ENCODE measurements at regions not wholly inside any gene's neighbourhood (a gene's known extent, or its start where the extent isn't known, plus 50 kb on each side); places are given as distances from the start of the nearest gene placed in this dataset.
"Not testable (repeated sequence)": the region's sequence is repeated elsewhere in the genome, so short reads cannot be mapped to it uniquely, and the experiment has no call there.

DNA sequence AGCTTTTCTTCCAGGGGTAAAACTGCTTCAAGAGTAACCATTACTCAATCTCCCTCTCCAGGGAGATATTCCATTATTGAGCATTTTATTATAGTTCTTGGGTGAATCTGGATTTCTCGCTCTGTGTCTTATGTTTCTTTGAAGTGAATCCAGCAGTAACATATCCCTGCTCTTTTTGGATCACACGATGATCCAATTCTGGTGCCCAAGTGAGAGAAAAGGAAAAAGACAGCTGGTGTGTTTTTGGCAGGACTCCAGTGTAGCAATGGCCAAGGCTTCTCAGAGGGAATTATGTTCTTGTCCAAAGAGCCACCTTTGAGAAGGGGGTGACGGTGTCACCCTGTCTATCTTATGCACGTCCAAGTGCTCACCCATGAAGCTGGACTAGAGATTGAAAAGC, 140.3 kb upstream of the ERRFI1 start:
- no peak for DNase-seq

DNA sequence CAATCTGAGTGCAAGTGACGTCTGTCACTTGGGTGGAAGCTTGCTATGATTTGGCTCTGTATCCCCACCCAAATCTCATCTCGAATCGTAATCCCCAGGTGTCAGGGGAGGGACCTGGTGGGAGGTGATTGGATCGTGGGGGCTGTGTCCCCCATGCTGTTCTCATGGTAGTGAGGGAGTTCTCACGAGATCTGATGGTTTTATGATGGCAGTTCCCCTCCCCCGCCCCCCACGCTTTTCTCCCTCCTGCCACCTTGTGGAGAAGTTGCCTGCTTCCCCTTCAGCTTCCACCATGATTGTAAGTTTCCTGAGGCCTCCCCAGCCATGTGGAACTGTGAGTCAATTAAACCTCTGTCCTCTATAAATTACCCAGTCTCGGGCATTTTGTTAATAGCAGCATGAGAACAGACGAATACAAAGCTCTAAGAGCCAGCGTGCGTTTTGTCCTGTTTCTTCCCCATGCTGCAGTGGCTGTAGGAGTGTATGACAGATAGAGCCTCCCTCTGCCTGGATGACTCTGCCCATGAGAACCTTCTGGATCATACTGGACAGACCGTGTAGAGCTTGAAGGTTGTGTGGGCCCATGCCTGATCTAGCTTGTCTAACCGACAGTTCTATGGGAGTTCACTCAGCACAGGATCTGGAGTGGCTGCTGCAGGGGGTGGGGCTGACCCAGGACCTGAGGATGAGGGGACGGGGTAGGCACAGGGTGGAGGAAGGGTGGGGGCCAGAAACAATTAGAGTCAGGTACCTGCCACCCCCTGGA, 139.7 kb upstream of the ERRFI1 start:
- no peak for DNase-seq

DNA sequence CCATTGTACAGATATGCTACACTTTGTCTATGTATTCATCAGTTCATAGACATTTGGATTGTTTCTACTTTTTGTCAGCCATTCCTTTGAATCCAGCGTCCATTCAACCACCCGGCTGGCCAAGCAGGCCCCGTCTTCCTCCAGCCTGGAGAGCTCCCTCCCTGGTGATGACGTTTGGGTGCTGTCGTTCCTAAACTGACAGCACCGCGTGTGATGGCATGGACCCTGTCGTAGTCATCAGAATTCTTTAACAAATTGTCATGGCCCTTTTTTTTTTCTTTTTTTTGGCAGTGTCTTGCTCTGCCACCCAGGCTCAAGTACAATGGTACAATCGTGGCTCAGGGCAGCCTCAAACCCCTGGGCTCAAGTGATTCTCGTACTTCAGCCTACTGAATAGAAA, 138.6 kb upstream of the ERRFI1 start:
- DNase-seq, result no peak

DNA sequence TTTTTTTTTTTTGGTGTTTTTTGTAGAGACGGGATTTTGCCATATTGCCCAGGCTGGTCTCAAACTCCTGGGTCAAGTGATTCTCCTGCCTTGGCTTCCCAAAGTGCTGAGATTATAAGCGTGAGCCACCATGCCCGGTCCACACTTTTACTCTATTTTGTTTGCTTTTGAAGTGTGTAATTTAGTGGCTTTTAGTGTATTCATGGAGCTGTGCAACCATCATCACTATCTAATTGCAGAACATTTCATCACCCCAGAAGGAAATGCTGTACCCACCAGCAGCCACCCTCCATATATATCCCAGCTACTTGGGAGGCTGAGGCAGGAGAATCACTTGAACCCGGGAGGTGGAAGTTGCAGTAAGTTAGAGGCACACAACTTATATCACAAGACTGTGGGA, 136.9 kb upstream of the ERRFI1 start:
- DNase-seq, result no peak

DNA sequence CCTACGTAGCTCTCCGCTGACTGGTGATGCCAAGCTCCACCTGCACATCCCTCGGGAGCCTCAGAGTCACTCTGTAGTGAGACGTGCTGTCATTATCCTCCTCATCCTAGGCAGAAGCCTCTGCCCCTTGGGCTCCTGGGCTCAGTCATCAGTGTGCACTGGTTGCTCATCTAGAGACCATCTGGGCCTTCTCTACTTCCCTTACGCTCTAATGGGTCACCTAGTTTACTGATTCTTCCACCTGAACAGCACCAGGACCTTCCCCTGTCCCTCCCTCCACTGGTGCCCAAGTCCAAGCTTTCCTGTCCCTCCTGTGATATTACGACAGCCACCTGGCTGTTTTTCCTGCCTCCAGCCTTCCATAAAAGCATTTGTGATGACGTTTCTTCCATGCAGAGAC, 136.1 kb upstream of the ERRFI1 start:
- DNase-seq, result no peak

DNA sequence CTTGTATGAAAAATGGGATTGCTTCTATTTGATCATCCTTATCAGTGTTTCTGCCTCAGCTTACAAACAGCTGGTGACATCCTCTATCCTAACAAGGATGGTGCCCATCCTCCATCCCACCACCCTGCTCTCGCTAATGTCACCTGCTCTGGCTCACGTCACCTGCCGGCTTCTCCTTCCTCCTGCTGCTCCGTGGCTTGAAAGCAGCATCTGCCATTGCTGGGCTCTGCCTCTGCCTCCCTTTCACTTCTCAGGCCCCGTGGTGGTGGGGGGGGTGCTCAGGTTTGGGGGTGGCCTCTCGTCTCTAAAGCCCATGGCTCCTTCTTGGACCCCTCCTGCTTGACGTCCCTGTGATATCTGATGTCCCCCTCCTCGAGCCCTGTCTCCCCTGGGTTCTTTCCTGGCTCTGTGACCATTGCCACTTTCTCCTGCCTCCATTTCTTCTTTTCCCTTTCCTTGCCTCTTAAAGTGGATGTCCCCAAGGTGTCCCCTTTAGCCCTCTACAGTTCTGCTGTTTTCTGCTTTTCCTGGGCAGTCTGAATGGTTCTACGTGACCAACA, 135.5 kb upstream of the ERRFI1 start:
- no peak for DNase-seq

DNA sequence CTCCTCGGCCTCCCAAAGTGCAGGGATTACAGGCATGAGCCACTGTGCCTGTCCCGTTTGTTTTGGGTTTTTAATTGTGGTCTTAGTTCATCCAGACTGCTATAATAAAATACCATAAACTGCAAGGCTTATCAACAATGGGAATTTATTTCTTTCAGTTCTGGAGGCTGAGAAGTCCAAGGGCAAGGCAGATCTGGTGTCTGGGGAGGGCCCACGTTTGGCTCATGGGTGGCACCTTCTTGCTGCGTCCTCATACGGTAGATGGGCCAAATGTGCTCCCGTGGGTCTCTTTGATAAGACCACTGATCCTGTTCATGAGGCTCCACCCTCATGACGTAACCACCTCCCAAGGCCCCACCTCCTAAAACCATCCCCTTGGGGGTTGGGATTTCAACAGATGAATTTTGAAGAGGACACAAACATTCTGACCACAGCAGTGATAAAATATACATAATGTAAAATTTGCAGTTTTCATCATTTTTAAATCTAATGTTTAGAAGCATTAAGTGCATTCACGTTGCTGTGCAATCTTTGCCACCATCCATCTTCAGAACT, 133.4 kb upstream of the ERRFI1 start:
- no peak for DNase-seq

DNA sequence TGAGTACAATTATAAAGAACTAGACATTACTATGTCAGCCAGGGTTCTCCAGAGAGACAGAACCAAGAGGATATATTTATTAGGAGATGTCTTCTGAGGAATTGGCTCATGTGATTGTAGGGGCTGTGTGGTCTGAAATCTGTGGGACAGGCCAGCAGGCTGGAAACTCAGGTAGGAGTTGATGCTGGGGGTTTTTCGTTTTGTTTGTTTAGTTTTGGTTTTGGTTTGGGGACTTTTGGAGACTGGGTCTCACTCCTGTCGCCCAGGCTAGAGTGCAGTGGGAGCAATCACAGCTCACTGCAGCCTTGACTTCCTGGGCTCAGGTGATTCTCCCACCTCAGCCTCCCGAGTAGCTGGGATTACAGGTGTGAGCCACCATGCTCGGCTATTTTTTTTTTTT, 132.9 kb upstream of the ERRFI1 start:
- no peak for DNase-seq

DNA sequence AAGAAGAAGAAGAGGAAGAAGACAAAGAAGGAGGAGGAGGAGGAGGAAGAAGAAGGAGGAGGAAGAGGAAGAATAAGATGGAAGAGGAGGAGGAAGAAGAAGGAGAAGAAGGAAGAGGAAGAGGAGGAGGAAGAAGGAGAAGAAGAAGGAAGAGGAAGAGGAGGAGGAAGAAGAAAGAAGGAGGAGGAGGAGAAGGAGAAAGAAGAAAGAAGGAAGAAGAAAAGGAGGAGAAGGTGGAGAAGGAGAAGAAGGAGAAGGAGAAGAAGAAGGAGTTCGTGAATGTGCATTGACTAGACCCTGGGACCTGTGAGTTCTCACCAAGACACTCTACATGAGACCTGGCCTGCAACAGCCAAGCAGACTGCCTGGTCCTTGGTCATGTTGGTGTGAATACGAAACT, 131.7 kb upstream of the ERRFI1 start:
- no peak for DNase-seq

DNA sequence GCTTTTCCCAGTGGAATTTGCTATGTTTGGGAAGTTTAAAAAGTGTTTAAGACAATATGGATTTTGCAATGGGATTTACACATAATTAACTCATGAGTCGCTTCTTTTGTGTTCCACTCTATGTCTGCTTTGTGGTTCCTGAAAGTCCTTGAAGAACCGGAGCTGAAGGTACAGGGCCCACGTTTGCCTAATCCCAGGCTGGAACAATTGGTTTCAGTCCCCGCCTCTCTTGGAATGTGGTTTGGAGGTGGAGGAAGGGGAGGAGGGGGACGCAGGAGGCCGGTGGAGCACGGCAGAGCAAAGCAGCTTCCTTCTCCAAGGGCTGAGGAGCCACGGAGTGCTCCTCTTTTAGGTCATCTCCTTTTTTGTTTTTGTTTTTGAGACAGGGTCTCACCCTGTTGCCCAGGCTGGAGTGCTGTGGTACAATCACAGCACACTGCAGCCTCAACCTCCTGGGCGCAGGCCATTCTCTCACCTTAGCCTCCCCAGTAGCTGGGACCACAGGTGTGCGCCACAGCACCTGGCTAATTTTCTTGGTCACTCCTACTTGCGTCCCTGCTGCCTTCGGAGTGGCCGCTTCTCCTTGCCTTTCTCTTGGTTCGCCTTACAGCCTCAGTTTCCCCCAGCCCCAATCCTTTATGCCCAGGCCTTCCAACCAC, 129.5 kb upstream of the ERRFI1 start:
- DNase-seq, result no peak

DNA sequence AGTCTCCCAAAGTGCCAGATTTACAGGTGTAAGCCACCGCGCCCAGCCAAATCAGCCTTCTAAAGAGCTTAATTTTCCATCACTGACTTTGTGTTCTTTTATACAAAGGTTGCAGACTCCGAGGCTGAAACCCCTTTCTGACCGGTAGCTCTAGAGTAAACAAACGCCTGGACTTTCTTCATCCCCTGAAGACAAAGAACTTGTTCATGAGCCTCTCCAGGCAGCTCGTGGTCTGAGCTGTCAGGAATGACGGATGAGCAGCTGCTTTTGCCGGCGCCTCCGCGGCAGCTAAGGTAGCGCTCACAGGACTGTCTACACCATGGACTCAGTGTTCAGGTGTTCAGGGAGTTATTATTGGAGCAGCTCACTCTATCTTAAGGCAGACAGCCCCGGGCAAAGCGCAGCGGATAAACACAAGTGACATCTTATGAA, 128.5 kb upstream of the ERRFI1 start:
- no peak for DNase-seq

DNA sequence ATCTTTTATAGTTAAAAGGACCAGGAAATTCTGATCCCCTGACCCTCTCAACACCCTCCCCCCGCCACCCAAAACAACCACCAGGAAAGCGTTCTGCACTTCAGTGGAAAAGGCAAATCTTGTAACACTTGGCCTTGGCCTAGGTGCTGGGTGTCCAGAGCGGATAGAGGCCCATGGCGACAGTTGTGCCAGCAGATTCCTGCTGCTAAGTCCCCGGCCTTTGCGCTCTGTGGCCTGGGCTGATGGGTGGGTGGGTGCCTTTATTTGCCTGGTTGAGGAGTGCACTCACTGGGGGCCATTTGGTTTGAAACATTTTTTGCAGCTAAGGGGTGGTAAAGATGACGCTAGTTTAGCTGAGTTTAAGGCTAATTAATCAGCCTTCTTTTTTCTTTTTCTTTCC, 127.9 kb upstream of the ERRFI1 start:
- DNase-seq, result no peak

DNA sequence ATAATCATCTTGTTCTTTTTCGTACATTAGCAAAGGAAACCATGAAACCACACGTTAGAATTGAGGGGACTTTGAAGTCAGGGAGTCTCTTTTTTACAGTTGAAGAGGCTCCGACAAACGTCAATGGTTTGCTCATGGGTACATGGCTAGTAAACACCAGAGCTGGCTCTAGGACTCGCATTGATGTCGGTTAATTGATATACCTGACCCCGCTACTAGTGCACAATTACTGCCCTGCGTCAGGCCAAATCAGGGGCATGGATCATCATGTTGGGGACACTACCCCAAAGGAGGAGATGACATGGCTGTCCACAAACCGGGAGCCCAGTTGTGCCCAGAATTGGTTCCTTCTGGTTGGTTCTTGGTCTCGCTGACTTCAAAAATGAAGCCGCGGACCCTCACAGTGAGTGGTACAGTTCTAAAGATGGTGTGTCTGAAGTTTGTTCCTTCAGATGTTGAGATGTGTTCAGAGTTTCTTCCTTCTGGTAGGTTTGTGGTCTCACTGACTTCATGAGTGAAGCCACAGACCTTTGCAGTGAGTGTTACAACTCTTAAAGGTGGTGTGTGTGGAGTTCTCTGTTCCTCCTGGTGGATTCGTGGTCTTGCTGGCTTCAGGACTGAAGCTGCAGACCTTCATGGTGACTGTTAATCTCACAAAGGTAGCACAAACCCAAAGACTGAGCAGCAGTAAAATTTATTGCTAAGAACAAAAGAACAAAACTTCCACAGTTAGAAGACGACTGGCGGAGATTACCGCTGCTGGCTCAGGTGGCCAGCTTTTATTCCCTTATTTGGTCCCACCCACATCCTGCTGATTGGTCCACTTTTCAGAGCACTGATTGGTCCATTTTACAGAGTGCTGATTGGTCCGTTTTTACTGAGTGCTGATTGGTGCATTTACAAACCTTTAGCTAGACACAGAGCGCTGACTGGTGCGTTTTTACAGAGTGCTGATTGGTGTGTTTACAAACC, 126.9 kb upstream of the ERRFI1 start:
- no peak for DNase-seq

DNA sequence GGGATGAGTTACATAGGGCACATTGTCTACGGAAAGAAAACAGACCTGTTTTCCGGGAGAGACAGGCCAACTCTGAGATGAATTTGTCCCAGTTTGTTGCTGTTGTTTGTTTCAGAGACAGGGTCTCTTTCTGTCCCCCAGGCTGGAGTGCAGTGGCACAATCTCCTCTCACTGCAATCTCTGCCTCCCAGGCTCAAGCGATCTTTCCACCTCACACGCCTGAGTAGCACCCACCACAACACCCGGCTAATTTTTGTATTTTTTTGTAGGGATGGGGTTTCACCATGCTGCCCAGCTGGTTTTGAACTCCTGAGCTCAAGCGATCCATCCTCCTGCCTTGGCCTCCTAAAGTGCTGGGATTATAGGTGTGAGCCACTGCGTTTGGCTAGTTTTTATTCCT, 125.5 kb upstream of the ERRFI1 start:
- no peak for DNase-seq

DNA sequence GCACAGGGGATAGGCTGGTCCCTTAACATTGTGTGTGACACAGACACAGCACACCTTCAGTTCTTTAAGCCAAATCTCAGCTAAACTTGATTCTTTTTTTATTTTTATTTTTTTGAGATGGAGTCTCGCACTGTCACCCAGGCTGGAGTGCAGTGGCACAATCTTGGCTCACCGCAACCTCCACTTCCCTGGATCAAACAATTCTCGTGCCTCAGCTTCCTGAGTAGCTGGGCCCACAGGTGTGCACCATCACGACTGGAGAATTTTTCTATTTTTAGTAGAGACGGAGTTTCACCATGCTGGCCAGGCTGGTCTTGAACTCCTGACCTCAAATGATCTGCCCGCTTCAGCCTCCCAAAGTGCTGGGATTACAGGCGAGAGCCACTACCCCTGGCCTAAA, 123.6 kb upstream of the ERRFI1 start:
- not testable (repeated sequence) for DNase-seq

DNA sequence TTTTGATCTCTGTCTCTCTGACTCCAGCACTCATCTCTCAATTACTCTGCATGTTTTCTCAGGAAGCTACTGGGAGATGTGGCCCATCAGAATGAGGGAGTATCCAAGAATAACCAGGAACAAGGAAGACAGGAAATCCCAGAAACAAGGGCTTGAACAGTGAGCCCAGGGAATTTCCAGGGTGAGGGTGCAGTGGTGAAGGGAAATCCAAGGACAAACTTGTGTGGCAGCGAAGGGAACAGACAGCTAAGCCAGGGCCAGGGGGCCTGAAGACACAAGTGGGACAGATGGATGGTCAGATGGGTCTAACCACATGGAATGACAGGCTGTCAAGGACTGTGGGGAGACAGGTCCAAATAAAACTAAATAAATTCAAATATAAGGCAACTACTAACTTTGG, 121.8 kb upstream of the ERRFI1 start:
- DNase-seq, result no peak

DNA sequence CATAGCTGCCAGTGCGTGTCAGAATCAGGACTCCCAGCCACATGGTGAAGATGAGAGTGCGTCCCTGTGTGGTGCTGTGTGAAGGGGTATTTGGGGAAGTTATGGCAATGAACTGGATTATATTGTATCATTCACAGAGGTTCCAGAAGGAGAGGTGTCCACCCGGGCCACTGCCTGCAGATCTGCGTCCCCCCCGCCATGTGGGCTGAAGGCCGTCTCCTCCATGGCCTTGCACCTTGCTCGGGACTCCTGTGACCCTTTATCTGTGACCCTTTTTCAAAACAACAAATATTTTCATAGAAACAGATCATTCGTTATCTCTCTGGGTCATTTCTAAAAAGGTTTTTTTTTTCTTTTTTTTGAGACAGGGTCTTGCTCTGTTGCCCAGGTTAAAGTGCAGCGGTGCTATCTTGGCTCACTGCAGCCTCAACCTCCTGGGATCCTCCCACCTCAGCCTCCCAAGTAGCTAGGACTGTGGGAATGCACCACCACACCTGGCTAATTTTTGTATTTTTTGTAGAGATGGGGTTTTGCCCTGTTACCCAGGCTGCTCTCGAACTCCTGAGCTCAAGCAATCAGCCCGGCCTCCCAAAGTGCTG, 120.2 kb upstream of the ERRFI1 start:
- DNase-seq, result no peak

DNA sequence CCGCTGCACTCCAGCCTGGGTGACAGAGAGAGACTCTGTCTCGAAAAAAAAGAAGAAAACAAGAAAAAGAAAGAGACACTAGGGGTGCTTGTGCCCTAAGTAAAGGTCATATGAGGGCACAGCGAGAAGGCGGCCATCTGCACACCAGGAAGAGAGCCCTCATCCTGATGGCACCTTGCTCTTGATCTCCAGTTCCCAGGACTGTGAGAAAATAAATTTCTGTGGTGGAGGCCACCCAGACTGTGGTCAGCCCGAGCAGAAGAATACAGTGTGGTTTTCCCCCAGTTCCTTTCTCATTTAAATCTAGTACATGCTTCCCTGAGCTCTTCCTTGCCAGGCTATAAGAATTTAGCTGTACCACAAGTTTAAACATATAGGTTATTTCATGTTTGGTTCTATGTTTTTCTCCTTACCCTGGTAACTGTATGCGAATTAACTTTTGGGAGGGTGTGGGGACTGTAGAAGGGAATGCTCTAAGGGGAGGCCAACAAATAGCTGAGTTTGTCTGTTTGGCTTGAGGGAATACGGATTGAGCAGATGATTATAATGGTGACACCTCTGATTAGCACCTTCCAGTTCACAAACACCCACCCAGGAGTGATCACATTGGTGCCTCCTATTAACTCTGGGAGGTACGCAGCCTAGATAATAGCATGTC, 119.6 kb upstream of the ERRFI1 start:
- no peak for DNase-seq

DNA sequence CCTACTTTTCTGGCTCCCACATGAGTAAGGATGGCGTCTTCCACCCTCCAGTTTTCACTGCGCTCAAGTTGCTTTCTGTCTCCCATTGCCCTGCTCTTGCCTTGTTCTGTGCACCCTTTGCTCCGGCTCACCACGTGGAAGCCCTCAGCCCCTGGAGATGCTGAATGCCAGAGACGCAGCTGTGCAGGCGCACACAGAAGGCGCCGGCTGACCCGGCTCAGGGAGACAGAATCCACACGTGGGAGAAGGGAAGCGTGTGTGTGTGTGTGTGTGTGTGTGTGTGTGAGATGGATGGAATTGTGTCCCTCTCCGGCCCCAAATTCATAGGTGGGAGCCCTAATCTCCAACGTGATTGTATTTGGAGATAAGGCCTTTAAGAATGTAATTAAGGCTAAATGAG, 118.2 kb upstream of the ERRFI1 start:
- no peak for DNase-seq

DNA sequence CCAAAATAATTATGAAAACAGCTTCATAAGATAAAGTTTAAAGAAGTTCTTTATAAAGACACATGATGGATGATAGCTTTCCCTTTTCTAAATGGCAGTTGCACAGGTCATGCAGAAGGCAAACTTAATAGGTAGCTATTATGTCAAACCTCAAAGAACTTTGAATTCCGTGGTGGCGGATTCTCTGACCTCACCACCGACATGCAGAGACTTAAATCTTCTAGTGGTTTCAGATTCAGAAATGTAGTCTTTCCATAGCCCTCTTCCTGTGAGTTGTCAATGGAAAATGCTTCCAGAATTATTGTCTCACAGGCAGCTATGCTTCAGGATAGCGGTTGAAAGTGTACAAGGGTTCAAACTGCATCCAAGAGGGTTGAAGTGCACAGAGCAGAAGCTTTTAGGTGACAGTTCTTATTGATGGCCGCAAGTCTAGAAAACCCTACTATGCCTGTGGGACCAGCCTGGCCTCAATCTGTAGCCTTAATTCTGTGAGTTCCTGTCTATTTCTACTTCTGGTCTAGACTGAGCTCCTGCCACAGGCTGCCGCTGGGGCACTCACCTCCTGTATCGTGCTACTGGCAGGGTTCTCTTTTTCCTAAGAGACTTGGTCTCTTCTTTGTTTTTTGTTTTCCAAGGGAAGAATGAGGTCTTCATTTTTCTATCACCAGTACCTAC, 117.0 kb upstream of the ERRFI1 start:
- DNase-seq, result no peak

DNA sequence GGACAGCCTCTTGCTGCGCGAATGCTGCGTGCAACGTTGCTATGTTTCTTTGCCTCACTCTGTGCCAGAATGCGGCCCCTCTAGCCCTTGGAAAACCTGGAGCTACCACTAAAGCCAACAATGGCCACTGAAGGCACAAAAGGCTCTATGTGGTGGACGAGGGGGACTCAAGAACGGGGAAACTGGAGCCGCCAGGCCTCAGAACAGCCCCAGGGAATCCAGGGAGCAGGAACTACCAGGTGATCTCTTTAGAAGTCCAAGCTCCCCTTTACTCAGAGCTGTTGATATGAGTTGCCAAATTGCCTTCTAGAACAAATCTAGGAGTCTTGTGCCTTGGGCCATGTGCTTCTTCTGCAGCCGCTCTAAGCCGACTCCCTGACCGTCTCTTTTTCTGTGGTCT, 113.8 kb upstream of the ERRFI1 start:
- DNase-seq, result no peak
